ENCODE measurements at regions not wholly inside any gene's neighbourhood (a gene's known extent, or its start where the extent isn't known, plus 50 kb on each side); places are given as distances from the start of the nearest gene placed in this dataset.

DNA sequence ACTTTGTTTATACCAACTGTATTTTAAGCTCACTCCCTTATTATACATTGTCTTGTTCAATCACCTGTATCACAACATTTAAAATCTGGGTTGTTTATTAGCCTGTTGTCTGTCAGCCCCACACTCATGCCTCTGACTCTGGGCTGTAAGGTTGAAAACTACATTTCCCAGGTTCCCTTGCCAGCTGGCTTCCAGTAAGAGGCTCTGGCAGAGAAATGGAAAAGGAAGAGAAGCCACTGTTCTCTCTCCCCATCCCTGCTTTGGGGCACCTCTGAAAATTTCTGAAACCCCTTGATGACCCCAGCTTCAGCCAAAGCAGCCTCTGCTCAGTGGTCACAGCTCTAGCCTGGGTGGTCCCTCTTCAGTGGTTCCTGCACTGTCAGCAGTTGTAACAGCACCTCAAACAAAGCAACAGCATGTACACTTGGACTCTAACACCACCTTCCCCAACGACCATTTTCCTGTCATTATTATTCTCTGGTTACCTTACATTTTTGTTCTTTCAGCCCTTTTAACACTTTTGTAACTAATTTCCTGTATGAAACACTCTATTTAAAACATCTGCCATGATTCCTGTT, 108.9 kb upstream of the LGALSL start:
- no peak for DNase-seq

DNA sequence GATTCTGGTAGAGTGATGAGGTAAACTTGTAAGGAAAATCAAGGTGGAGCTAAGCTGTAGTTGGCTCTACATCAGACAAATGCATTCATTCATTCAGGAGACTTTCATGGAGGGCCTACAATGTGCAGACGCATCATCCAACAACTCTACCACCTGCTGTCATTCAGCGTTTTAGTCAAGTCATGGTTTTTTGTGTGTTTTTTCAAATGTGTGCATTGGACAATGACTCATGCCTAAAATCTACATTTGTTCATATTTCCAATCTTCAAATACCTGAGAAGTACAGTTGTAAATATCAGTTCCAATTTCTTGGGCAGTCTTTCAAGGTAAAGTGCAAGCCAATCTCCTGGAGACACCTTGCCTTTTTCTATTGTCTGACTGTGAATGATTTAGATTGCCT, 108.0 kb upstream of the LGALSL start:
- DNase-seq, result no peak

DNA sequence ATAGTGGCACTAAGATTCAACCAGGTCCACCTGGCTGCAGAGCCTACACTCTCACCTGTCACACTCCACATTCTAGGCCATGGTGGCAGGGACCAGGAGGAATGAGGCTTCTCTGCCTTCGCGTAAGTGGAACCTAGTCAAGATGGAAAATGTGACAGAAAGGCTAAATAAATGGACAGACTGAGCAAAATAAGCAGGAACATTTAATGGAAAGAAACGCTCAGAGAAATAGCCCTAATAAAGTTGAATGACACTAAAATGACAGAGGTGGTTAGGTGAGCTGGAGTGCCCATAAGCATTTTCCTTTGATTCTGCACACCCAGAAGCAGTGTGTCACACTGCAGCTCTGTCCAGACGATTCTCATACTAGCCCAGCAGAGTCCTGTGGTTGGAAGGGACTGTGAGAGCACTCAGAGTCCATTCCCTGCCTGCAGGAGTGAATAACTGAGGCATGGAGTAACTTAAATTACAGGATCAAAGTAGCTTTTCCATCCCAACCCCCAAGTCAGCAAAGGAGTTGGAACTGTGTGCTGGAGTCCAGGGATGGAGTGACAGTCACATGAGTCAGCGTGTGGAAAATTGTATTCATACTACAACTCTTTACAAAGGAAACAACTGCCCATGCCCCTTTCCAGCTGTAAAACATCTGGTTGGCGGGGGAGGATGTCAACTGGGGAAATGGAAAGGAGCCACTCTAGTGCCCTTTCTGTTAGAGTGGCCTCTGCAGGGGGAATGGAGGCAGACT, 105.4 kb upstream of the LGALSL start:
- no peak for DNase-seq

DNA sequence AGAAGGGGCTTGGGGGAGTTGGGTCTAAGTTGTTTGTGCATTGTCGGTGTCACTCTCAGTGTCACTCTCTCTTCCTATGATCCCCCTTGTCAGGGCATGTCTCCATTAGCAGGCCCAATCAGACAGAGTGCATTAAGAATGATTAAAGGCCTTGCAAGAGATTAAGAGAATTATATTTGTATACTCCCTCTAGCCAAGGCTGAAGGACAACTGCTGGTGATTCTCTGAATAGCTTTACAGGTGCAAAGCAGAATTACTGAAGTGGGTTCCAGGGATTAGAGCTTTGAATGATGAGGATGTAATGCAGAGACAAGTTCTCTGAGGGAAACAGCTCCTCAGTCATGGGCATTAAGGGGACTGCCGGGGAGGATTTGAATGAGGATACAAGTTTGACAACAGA, 104.8 kb upstream of the LGALSL start:
- no peak for DNase-seq

DNA sequence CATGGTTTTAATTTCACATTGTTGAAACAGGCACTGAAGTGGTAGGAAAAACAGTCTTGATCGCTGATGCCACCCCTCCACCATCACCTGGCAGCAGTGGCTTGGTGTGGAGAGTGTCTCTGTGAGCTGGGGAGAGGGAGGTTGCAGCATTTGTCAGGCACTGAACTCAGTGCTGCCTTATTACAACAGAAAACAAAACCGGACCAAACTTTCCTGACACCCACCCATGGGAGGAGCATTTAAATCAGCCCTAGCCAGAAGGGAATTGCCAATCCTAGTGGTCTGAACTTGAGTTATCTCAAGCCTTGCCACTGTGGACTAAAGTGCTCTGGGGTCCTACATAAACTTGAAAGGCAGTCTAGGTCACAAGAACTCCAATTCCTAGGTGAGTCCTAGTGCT, 103.0 kb upstream of the LGALSL start:
- DNase-seq, result no peak

DNA sequence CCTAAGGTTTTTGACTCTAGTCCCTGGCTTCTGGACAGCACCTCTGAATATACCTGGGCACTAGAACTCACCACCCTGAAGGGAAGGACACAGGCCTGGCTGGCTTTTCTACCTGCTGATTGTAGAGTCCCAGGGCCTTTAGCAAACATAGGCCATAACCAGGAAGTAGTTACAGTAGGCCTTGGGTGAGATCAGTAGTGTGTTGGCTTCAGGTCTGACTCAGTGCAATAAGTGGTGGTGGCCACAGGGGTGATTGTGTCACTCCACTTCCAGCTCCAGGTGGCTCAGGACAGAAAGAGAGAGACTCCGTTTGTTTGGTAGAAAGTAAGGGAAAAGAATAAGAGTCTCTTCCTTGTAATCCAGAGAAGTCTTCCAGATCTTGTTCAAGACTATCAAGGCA, 101.7 kb upstream of the LGALSL start:
- DNase-seq, result no peak

DNA sequence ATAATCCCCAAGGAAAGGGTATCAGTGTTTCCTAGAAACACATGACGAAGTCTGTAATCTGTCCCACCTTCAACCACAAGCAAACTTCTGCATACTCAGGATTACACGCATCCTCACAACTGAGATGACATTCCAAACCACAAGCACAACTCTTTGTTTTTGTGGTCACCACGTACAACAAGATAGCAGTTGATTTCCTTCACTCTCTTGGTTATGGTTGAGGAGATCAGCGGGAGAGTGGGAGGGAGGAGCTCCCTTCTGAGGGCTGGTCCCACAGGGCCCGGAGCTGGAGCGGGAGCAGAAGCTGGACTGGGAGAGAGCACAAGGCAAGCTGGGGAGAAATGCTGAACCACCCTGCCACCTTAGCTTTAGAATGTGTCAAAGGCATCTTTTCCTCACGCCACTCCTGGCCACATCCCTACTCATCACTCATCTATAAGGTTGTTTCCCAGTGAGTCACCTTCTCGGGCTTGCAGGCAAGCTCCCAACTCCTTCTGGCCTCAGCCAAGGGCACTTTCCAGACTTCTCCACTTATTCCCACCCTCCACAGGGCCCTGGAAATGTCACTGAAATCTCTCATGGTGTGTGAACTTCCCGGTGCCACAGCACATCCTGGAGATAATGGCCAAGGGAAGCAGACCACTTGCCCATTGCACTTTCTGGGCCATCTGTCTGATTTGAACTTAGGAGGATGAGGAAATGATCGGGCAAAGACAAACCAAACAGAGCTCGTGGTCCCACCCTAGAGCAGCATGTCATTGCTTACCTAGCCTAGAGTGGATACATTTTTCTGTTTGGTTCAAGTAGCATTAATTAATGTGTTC, 98.9 kb upstream of the LGALSL start:
- DNase-seq, result no peak

DNA sequence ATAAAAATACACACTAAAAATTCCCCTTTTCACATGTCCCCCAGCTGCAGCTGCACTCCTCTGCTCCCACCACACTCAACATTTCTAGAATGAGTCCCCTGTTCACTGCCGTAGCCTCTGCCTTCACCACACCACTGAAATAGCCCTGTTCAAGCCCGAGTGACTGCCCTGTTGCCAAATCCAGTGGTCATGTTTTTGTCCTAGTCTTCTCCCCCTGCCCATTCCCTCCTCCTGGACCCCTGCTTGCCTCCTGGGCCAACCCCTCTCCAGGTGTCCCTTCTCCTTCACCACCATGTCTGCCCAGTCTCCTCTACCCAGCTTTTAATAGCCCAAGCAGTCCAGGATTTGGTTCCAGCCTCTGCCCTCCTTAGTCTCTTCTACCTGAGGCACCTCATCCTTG, 97.1 kb upstream of the LGALSL start:
- no peak for DNase-seq

GRCh38 chr2:64359171-64359891, 94.6 kb upstream of the LGALSL start:
- no peak for DNase-seq

DNA sequence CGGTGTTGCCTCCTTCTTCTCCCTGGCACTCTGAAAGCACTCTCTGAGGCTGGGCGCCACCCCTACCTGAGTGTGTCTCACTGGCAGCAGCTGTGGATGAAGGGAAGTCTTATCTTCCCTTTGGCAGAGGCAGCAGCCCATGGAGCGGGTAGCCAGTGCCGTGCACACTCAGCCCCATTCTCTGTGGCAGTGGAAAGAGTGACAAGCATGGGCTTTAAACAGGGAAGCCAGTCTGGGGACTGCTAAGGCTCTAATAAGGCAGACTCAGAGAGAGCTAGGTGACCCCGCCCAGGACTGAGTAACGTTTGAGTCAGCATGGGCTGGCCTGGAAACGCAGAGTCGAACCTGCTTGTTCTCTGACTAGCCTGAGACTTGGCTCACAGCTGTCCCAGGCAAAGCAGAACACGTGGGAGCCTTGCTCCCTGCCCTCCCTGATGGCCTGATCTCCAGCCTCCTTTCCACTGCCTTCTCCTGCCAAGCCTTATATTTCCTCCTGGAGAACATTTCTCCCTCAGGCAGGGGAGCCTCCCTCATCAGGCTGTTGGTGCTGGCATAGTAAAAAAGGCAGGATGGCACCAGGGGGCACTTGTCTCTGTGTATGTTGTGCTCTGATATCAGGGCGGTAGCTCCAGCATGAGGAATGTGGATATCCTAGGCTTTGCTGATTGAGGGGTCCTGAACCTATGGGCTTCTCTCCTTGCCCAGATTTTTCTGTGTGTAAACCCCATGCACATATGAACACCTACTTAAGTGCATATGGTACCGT, 93.9 kb upstream of the LGALSL start:
- no peak for DNase-seq

- DNase-seq, result no peak
Observed at GRCh38 chr2:64361151-64361938, 92.6 kb upstream of the LGALSL start.

DNA sequence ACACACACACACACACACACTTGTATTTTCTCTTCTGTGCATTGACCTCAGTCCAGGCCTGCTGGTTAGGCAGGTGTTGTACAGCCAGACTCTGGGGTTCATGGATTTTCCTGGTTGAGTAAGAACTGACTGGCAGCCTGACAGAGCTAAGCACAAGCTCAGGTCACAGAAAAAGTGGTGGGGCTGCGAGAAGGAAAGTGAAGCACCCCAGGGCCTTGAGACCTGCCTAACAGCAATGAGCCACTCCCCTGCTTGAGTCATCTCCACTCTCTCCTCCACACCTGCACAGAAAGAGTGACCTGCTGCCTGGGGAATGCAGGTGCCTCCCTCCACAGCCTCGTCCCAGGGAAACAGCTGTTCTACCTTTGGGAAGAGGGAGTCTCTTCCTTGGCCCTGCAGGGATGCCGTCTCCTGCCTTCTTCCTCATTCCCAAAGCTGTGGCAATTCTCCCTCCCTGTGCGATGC, 91.4 kb upstream of the LGALSL start:
- DNase-seq, result no peak

DNA sequence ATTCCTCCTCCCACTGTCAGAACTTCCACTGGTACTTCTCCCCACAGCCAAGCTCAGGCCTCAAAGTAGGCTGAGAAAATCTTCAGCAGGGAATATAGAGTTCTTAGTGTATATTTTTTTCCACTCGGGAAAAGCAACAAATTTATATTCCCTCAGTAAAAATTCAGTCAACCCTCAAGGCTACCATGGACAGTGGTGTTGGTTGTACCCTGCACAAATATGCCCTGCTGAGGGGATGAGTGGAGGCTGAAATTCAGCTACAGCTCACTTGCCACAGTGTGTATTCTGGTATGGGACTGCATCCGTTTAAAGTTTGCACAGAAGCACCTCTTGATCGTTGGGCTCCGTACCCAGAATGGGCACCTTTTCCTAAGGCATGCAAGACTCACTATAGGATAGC, 90.8 kb upstream of the LGALSL start:
- DNase-seq, result no peak

DNA sequence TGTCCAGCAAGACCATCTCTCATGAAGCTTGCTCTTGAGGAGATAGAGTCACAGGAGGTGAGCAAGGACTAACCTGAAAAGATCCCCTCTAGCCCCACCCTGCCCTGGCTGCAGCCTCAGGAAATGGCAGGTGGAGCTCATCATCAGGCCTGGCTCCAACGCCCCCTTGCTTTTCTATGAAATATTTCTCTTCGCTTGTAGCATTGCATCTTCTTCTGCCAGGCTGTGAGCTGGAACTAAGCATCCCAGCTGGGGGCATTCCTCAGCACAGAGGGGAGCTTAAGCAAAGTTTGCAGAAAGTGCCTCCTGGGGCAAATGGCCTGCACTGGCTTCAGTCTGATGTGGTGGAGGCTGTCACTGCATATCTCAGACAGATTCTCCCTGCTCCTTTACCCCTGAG, 90.1 kb upstream of the LGALSL start:
- no peak for DNase-seq

GRCh38 chr2:64367444-64368232, 86.3 kb upstream of the LGALSL start:
- no peak for DNase-seq

GRCh38 chr2:64369706-64370105, 84.3 kb upstream of the LGALSL start:
- DNase-seq, result no peak

GRCh38 chr2:64371727-64372126, 82.2 kb upstream of the LGALSL start:
- no peak for DNase-seq

- no peak for DNase-seq
Observed at GRCh38 chr2:64374686-64375085, 79.3 kb upstream of the LGALSL start.

- no peak for DNase-seq
Observed at GRCh38 chr2:64376926-64377325, 77.0 kb upstream of the LGALSL start.

DNA sequence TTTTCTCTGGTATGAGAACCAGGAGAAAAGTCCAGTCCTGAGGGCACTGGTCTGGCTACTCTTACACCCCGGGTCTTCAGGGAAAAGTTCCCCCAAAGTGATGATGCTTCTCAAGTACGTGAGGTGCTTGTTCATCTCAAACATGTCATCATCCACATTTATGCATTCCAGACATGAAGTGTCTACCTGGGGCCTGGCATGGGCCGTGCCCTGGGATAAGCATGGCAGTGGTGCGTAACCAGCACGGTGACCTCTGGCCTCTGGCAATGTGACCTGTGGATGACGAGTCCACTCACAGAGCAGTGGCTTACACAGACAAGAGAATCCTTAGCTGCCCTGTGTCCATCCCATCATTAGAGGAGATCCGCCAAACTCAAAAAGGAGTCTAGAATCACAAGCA, 74.8 kb upstream of the LGALSL start:
- no peak for DNase-seq

Measured in midbrain (tissue), 1 donor.